HepG2 (cell line): ENCODE measurements at regions not wholly inside any gene's neighbourhood (a gene's known extent, or its start where the extent isn't known, plus 50 kb on each side); places are given as distances from the start of the nearest gene placed in this dataset.

Source experiments
- ATAC-seq: fragments of 200-7000 bp; cut with Tn5 transposase; 3 replicates; pipeline ENCODE4 v1.9.1; 2020; ENCODE audit warnings: mild to moderate bottlenecking, moderate library complexity
- BruUV-seq: library from RNA; stranded (reverse); fragments of 400-500 nt; replicated peaks from 2 replicates; lab custom pipeline; 2021; lab: Mats Ljungman, UMichigan
- CTCF ChIA-PET: fragments of 300-600 bp; formaldehyde crosslinking; extraction: SDS; loops from one replicate; lab custom pipeline; 2021; ENCODE audit warnings: low total read pairs, inconsistent platforms, low intra/inter-chr PET ratio; lab: Yijun Ruan, JAX
- POLR2A ChIA-PET: fragments of 350-600 bp; sonication (Branson Sonifier 250); formaldehyde crosslinking; loops from one replicate; lab custom pipeline; 2020; ENCODE audit warnings: antibody characterized with exemption, inconsistent platforms; lab: Yijun Ruan, JAX
- DNase-seq: peaks from one replicate; pipeline ENCODE4 v3.0.0-alpha.2; 2015; ENCODE audit warnings: low spot score
- FAIRE-seq: peaks from 3 replicates; lab custom pipeline; 2011; peaks lifted over from hg19 to GRCh38; lab: Jason Lieb, UNC
- H2AFZ ChIP-seq: one replicate; pipeline ENCODE4 v1.6.1; 2011; ENCODE audit warnings: low read length, inconsistent platforms
- H3K27ac ChIP-seq: fragments of 300-600 bp; 3 replicates; pipeline ENCODE4 v1.8.0; 2011; ENCODE audit warnings: mixed run types, mild to moderate bottlenecking, mixed read lengths, low read length, inconsistent platforms; ENCODE audit not compliant: insufficient read depth; ENCODE audit errors: extremely low read length
- H3K27me3 ChIP-seq, 2 experiments: fragments of 200-600 bp in 1 of 2; 2 replicates in 1 of 2; 3 replicates in 1 of 2; pipeline versions ENCODE4 v1.6.0 to v1.8.0; 2011; ENCODE audit warnings: low read length in 2 of 2, mild to moderate bottlenecking in 2 of 2, moderate library complexity in 2 of 2, inconsistent platforms in 1 of 2; ENCODE audit not compliant: insufficient read depth in 2 of 2, control insufficient read depth in 1 of 2
- H3K36me3 ChIP-seq, 2 experiments: fragments of 200-600 bp in 1 of 2; replicated peaks in 1 of 2; 2 replicates in 1 of 2; 3 replicates in 1 of 2; pipeline versions ENCODE4 v1.5.1 to v1.8.0; 2011; ENCODE audit warnings: low read length in 2 of 2, inconsistent platforms in 1 of 2; ENCODE audit not compliant: insufficient read depth in 2 of 2, control insufficient read depth in 1 of 2
- H3K4me1 ChIP-seq: 2 replicates; pipeline ENCODE4 v1.5.1; 2012; ENCODE audit warnings: low read length, inconsistent platforms; ENCODE audit not compliant: insufficient read depth
- H3K4me2 ChIP-seq: 2 replicates; pipeline ENCODE4 v1.6.0; 2011; ENCODE audit warnings: low read depth, low read length, inconsistent platforms
- H3K4me3 ChIP-seq, 3 experiments: fragments of 200-600 bp in 1 of 3; sonication (generic), shearing (Covaris generic) in 1 of 3; replicated peaks in 1 of 3; 2 replicates each; pipeline ENCODE4 v1.5.1; 2011 to 2016; ENCODE audit warnings: low read length in 3 of 3, inconsistent platforms in 2 of 3, low read depth in 2 of 3, mild to moderate bottlenecking in 2 of 3, control low read depth in 1 of 3, mixed read lengths in 1 of 3; ENCODE audit not compliant: insufficient read depth in 1 of 3
- H3K79me2 ChIP-seq: one replicate; pipeline ENCODE4 v1.6.1; 2011; ENCODE audit warnings: low read length, inconsistent platforms; ENCODE audit not compliant: insufficient read depth
- H3K9ac ChIP-seq: 2 replicates; pipeline ENCODE4 v1.6.0; 2011; ENCODE audit warnings: mild to moderate bottlenecking, low read depth, low read length, inconsistent platforms; ENCODE audit not compliant: insufficient read depth
- H3K9me3 ChIP-seq: 2 replicates; pipeline ENCODE4 v1.5.1; 2012; ENCODE audit warnings: mild to moderate bottlenecking, low read length
- H4K20me1 ChIP-seq: 2 replicates; pipeline ENCODE4 v1.6.0; 2011; ENCODE audit warnings: inconsistent platforms, mild to moderate bottlenecking, low read length, moderate library complexity; ENCODE audit not compliant: insufficient read depth
- ATF3 ChIP-seq: sonication (generic); formaldehyde crosslinking; IDR thresholded peaks from 2 replicates; pipeline ENCODE4 v1.4.0; 2020; ENCODE audit warnings: missing genetic modification reagents
- DNMT1 ChIP-seq: sonication (generic); formaldehyde crosslinking; IDR thresholded peaks from 2 replicates; pipeline ENCODE4 v1.5.1; 2020; ENCODE audit warnings: mild to moderate bottlenecking, missing genetic modification reagents
- MNT ChIP-seq: fragments of 450-650 bp; IDR thresholded peaks from 2 replicates; pipeline ENCODE4 v1.6.1; 2016
- SNAPC4 ChIP-seq: sonication (generic); formaldehyde crosslinking; IDR thresholded peaks from 2 replicates; pipeline ENCODE4 v1.4.0; 2020; ENCODE audit warnings: mild to moderate bottlenecking, missing genetic modification reagents
- SRSF9 ChIP-seq: fragments of 200-400 bp; formaldehyde crosslinking; IDR thresholded peaks from 2 replicates; pipeline ENCODE4 v1.6.1; 2018; ENCODE audit warnings: borderline replicate concordance, mild to moderate bottlenecking, low read depth, low read length; ENCODE audit not compliant: insufficient read depth, poor library complexity, severe bottlenecking
- WGBS: methylation state at CpG from one replicate; pipeline ENCODE4 v1.1.6; 2017; ENCODE audit warnings: low lambda C conversion rate; 5-methylcytosine and 5-hydroxymethylcytosine counted together
- in situ Hi-C: cut with HindIII; loops from 2 replicates; pipeline ENCODE4 v1.10.0; 2017; ENCODE audit warnings: low pct_unique_long_range_greater_than_20kb; ENCODE audit not compliant: extremely low pct_ligation_motif_present
- intact Hi-C: fragments of 100-400 bp; cut with micrococcal nuclease; formaldehyde crosslinking; loops from one replicate; pipeline ENCODE4 v1.10.0; 2022; ENCODE audit not compliant: unreplicated experiment

GRCh38 chr16:22728167-22728836 is 85.7 kb upstream of the HS3ST2 start (continued):
- TF ChIP-seq SNAPC4 (CRISPR knock-in tag): no peak
- TF ChIP-seq DNMT1 (CRISPR knock-in tag): no peak
- TF ChIP-seq SRSF9: no peak

GRCh38 chr16:22732400-22732799 is 81.6 kb upstream of the HS3ST2 start:
- in situ Hi-C loops: no loop called here
- no peak overlapping the region for H3K27ac ChIP-seq
- ChIA-PET CTCF (no interaction called here), POLR2A (no interaction called here)
- BruUV-seq: no TSS peak
- no peak overlapping the region for H3K9ac ChIP-seq
- TF ChIP-seq ATF3 (CRISPR knock-in tag) (no peak), MNT (peak; percentile 51)
- WGBS: 10% methylated on average over 2 of the region's 2 CpGs
- H3K9me3 ChIP-seq: no peaks in the 10 kb centered on the region
- H3K79me2 ChIP-seq: no peaks in the 10 kb centered on the region
- intact Hi-C loops: no loop called here
- FAIRE-seq (no peak), ATAC-seq (no peak), DNase-seq (no peak)
- H3K4me2 ChIP-seq: no peak overlapping the region
- H3K4me3 ChIP-seq: no peak overlapping the region
- peaks cover 5% of the 10 kb centered on the region; the same call in 1 of the 2 replicates for H3K4me1 ChIP-seq
- peaks cover 4 to 50% of the 10 kb centered on the region in 2 experiments for H3K27me3 ChIP-seq
- no peak overlapping the region for H2AFZ ChIP-seq
- no peaks in the 10 kb centered on the region for H3K36me3 ChIP-seq
- H4K20me1 ChIP-seq: no peaks in the 10 kb centered on the region
